Type B pancreatic cell (in vitro differentiated cells): ENCODE measurements at regions not wholly inside any gene's neighbourhood (a gene's known extent, or its start where the extent isn't known, plus 50 kb on each side); places are given as distances from the start of the nearest gene placed in this dataset.

Experiments used
- DNase-seq: peaks from one replicate; pipeline ENCODE4 v3.0.0; 2021; ENCODE audit warnings: mixed read lengths; ENCODE audit not compliant: unreplicated experiment; ENCODE audit errors: extremely low spot score
- H3K27ac Mint-ChIP-seq: 2 replicates; pipeline ENCODE4 v1.8.0; 2021; ENCODE audit warnings: mild to moderate bottlenecking, mixed read lengths
- H3K27me3 Mint-ChIP-seq: 2 replicates; pipeline ENCODE4 v1.8.0; 2021; ENCODE audit warnings: mixed read lengths
- H3K36me3 Mint-ChIP-seq: 2 replicates; pipeline ENCODE4 v1.8.0; 2021; ENCODE audit warnings: mixed read lengths
- H3K4me1 Mint-ChIP-seq: one replicate; pipeline ENCODE4 v1.8.0; 2021; ENCODE audit warnings: mixed read lengths; ENCODE audit not compliant: unreplicated experiment
- H3K4me3 Mint-ChIP-seq: 2 replicates; pipeline ENCODE4 v1.8.0; 2021; ENCODE audit warnings: mild to moderate bottlenecking, mixed read lengths
- H3K9me3 Mint-ChIP-seq: 2 replicates; pipeline ENCODE4 v1.8.0; 2021; ENCODE audit warnings: mixed read lengths
- TF ChIP-seq, protein P1 (sequence below): fragments of 200-600 bp; sonication (generic); conservative IDR thresholded peaks from 2 replicates; pipeline ENCODE4 v1.5.0; 2021; ENCODE audit warnings: antibody characterized with exemption, mild to moderate bottlenecking

DNA sequence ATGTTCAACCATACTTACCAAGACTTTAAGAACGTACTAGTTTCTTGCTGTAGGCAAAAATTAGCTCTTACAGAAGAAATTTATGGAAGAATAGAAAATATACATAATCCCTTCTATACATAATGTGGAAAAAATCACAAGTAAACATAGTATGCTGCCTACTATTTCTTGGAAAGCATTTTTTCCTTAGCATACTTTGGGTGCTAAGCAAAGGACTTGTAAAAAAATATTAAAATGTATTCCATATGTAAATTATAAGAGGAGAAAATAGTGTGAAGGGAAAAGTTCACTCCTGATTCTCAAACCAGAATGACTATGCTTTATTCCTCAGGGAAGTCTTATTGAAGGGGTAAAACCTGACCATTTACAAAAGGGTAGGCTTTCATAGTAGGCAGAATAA is 243.8 kb upstream of the VLDLR start:
- Mint-ChIP-seq H3K36me3 (no peaks in the 10 kb centered on the region), H3K27me3 (no peaks in the 10 kb centered on the region), H3K9me3 (peaks cover 23% of the 10 kb centered on the region), H3K27ac (no peak overlapping the region), H3K4me1 (peaks cover 10% of the 10 kb centered on the region), H3K4me3 (no peak overlapping the region)
- TF ChIP-seq, protein P1, sequence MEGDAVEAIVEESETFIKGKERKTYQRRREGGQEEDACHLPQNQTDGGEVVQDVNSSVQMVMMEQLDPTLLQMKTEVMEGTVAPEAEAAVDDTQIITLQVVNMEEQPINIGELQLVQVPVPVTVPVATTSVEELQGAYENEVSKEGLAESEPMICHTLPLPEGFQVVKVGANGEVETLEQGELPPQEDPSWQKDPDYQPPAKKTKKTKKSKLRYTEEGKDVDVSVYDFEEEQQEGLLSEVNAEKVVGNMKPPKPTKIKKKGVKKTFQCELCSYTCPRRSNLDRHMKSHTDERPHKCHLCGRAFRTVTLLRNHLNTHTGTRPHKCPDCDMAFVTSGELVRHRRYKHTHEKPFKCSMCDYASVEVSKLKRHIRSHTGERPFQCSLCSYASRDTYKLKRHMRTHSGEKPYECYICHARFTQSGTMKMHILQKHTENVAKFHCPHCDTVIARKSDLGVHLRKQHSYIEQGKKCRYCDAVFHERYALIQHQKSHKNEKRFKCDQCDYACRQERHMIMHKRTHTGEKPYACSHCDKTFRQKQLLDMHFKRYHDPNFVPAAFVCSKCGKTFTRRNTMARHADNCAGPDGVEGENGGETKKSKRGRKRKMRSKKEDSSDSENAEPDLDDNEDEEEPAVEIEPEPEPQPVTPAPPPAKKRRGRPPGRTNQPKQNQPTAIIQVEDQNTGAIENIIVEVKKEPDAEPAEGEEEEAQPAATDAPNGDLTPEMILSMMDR, result no peak
- no peak for DNase-seq

DNA sequence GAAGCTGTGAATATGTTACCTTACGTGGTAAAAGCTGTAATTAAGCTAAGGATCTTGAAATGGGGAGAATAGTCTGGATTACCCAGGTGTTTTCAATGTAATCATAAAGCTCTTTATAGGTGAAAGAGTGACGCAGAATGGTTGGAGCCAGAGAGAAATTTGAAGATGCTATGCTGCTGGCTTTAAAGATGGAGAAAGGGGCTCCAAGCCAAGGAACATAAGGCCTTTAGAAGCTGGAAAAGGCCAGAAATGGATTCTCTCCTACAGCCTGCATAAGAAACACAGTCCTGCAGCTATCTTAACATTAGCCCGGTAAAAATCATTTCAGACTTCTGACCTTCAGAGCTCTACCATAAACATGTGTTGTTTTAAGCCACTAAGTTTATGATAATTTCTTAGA is 243.3 kb upstream of the VLDLR start:
- Mint-ChIP-seq H3K36me3 (no peaks in the 10 kb centered on the region), H3K4me1 (peaks cover 10% of the 10 kb centered on the region), H3K9me3 (peaks cover 23% of the 10 kb centered on the region), H3K27me3 (no peaks in the 10 kb centered on the region), H3K4me3 (no peak overlapping the region), H3K27ac (no peak overlapping the region)
- TF ChIP-seq, protein P1, result no peak
- no peak for DNase-seq

- Mint-ChIP-seq H3K27me3 (no peaks in the 10 kb centered on the region), H3K9me3 (peaks cover 23% of the 10 kb centered on the region), H3K4me1 (peaks cover 10% of the 10 kb centered on the region), H3K4me3 (no peak overlapping the region), H3K36me3 (no peaks in the 10 kb centered on the region), H3K27ac (no peak overlapping the region)
- DNase-seq, result no peak
- TF ChIP-seq, protein P1, result no peak
Observed at GRCh38 chr9:2378816-2379215, 242.8 kb upstream of the VLDLR start.

DNA sequence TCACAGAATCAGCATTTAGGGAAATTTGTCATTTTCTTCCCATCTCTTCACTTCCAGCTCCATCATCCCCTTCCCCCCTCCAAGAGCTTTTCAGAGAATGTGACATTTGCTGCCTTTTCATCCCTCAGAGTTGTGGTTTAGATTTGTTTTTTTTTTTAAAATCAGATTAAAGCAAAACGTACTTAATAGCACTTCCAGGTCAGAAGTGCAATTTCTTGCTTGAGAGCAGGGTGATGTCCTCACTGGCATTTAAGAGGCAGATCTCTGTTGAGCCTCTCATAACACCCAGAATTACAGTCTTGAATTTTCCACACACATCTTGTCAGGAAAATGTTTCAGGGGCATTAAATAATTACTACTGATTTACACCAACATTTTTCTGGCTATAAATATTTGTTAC is 236.8 kb upstream of the VLDLR start:
- Mint-ChIP-seq H3K9me3 (peaks cover 13% of the 10 kb centered on the region), H3K4me3 (no peak overlapping the region), H3K27ac (no peak overlapping the region), H3K27me3 (no peaks in the 10 kb centered on the region), H3K36me3 (no peaks in the 10 kb centered on the region), H3K4me1 (peaks cover 28% of the 10 kb centered on the region)
- DNase-seq, result no peak
- TF ChIP-seq, protein P1, result no peak

DNA sequence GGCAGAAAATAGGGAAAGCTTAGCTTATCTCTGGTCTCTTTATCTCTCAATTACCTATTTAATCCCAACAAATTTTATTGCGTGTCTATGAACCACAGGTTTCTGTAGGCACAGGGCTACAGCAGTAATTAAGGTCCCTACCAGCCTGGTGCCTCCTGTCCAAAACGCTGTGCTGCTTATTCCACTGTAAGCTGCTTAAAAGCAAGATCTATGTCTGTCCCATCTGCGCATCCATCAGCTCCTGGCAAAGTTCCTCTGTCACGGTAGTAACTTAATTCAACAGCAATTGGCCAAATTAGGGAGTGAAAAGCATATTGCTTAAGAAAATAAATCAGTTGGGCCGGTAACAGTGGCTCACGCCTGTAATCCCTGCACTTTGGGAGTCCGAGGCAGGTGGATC is 235.8 kb upstream of the VLDLR start:
- Mint-ChIP-seq H3K27me3 (no peaks in the 10 kb centered on the region), H3K27ac (no peak overlapping the region), H3K9me3 (peaks cover 5% of the 10 kb centered on the region), H3K4me3 (no peak overlapping the region), H3K36me3 (no peaks in the 10 kb centered on the region), H3K4me1 (peaks cover 22% of the 10 kb centered on the region)
- DNase-seq, result no peak
- TF ChIP-seq, protein P1, result no peak

DNA sequence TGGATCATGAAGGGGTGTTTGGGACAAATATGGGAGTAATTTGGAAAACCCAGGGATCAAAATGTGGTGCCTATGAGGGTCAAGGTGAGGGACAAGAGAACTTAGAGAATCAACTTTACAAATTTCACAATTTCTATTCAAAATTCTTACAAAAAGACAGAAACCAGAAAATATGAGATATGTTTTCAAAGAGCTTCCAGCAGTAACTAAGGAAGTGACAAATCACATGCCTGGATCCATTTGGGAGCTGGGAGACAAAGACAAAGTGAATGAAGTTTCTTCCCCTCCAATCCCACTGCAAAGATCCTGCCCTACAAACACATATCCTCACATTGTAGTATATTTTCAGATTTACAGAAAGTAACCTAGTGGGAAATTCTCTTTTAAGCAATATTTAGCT is 235.0 kb upstream of the VLDLR start:
- Mint-ChIP-seq H3K36me3 (no peaks in the 10 kb centered on the region), H3K27me3 (no peaks in the 10 kb centered on the region), H3K4me1 (peaks cover 20% of the 10 kb centered on the region)

More for the DNA sequence above, 235.0 kb upstream of the VLDLR start:
- DNase-seq, result no peak
- peaks cover 5% of the 10 kb centered on the region for H3K9me3 Mint-ChIP-seq
- H3K4me3 Mint-ChIP-seq, result no peak overlapping the region
- H3K27ac Mint-ChIP-seq, result no peak overlapping the region
- TF ChIP-seq, protein P1, result no peak
